Lung (tissue), 11 donors: ENCODE measurements at regions not wholly inside any gene's neighbourhood (a gene's known extent, or its start where the extent isn't known, plus 50 kb on each side); places are given as distances from the start of the nearest gene placed in this dataset.
A peak's percentile ranks its signal among the peaks of the same experiment; 100 is the strongest.

Experiments
- ATAC-seq: fragments of 200-7000 bp; cut with Tn5 transposase; one replicate; pipeline ENCODE4 v1.9.1; 2020; ENCODE audit warnings: moderate number of reproducible peaks; ENCODE audit not compliant: insufficient read depth, low FRiP score
- DNase-seq, 3 donors: peaks; one replicate each; pipeline ENCODE4 v3.0.0-alpha.2; 2013 to 2017
- H3K27ac ChIP-seq, 2 donors: one replicate each; pipeline ENCODE4 v1.5.1; 2013; ENCODE audit warnings: mild to moderate bottlenecking in 2 of 2, moderate library complexity in 2 of 2, control low read depth in 1 of 2, inconsistent platforms in 1 of 2, low read depth in 1 of 2, low read length in 1 of 2
- H3K27me3 ChIP-seq, 3 donors: one replicate each; pipeline ENCODE4 v1.5.1; 2013; ENCODE audit warnings: low read length in 2 of 3; ENCODE audit not compliant: control insufficient read depth in 3 of 3, insufficient read depth in 3 of 3
- H3K36me3 ChIP-seq, 4 donors: one replicate each; pipeline ENCODE4 v1.5.1; 2013; ENCODE audit warnings: low read length in 4 of 4, mild to moderate bottlenecking in 1 of 4, moderate library complexity in 1 of 4; ENCODE audit not compliant: control insufficient read depth in 4 of 4, insufficient read depth in 4 of 4
- H3K4me1 ChIP-seq, 5 donors: one replicate each; pipeline ENCODE4 v1.5.1; 2013; ENCODE audit warnings: low read length in 5 of 5, mild to moderate bottlenecking in 2 of 5, moderate library complexity in 1 of 5; ENCODE audit not compliant: control insufficient read depth in 5 of 5, insufficient read depth in 5 of 5
- H3K4me3 ChIP-seq: one replicate; pipeline ENCODE4 v1.5.1; 2013; ENCODE audit warnings: mild to moderate bottlenecking, control low read depth, moderate library complexity
- H3K9ac ChIP-seq, 2 donors: one replicate each; pipeline ENCODE4 v1.5.1; 2013; ENCODE audit warnings: low read length in 2 of 2, control low read depth in 1 of 2; ENCODE audit not compliant: insufficient read depth in 1 of 2
- H3K9me3 ChIP-seq, 4 donors: one replicate each; pipeline ENCODE4 v1.5.1; 2013; ENCODE audit warnings: low read length in 3 of 4, mild to moderate bottlenecking in 1 of 4, moderate library complexity in 1 of 4; ENCODE audit not compliant: control insufficient read depth in 4 of 4, insufficient read depth in 3 of 4
- CTCF ChIP-seq: IDR thresholded peaks from 2 replicates; pipeline ENCODE4 v1.5.1; 2012; ENCODE audit warnings: mild to moderate bottlenecking; ENCODE audit errors: control extremely low read depth, extremely low read depth
- WGBS, 2 donors: extraction: QIAGEN DNeasy Blood & Tissue Kit; methylation state at CpG; one replicate each; pipeline ENCODE4 v1.1.7; 2013; 5-methylcytosine and 5-hydroxymethylcytosine counted together
- donor health status: control.
- donor health status: control.
- donor health status: Bipolar disorder and iron deficiency.
- donor health status: healthy.
- donor health status: DM: yes; HTN: yes; CAD: no.

GRCh38 chr16:65657556-65657955 lies 535.7 kb upstream of the CDH11 start:
- no peaks in the 10 kb centered on the region for H3K27me3 ChIP-seq
- DNase-seq: no peak
- H3K4me1 ChIP-seq: peaks cover 0 to 47% (median 14%) of the 10 kb centered on the region in 5 donors
- no peak overlapping the region for H3K27ac ChIP-seq
- no peak overlapping the region for H3K9ac ChIP-seq
- no peak for TF ChIP-seq CTCF
- 83 to 96% methylated on average over 1 of the region's 1 CpG for WGBS, 2 donors
- H3K4me3 ChIP-seq: no peak overlapping the region
- peaks cover 0 to 3% (median 0%) of the 10 kb centered on the region in 4 donors for H3K9me3 ChIP-seq
- no peak for ATAC-seq
- no peaks in the 10 kb centered on the region for H3K36me3 ChIP-seq

- ATAC-seq: no peak
- no peak overlapping the region for H3K9ac ChIP-seq
- H3K4me3 ChIP-seq: no peak overlapping the region
- no peaks in the 10 kb centered on the region for H3K27me3 ChIP-seq
- peak; percentile 80 to 93 (median 88) for DNase-seq
- TF ChIP-seq CTCF: no peak
- H3K27ac ChIP-seq: no peak overlapping the region
- 29 to 38% methylated on average over 6 of the region's 6 CpGs for WGBS, 2 donors
- H3K4me1 ChIP-seq: peaks cover 0 to 47% (median 14%) of the 10 kb centered on the region in 5 donors
- H3K36me3 ChIP-seq: no peaks in the 10 kb centered on the region
- H3K9me3 ChIP-seq: peaks cover 0 to 3% (median 0%) of the 10 kb centered on the region in 4 donors
Measured at GRCh38 chr16:65657071-65657494, 535.2 kb upstream of the CDH11 start.

GRCh38 chr16:65655802-65656201 lies 533.9 kb upstream of the CDH11 start:
- H3K36me3 ChIP-seq: no peaks in the 10 kb centered on the region
- no peak overlapping the region for H3K9ac ChIP-seq
- DNase-seq (no peak), ATAC-seq (no peak)
- H3K27ac ChIP-seq: no peak overlapping the region
- H3K9me3 ChIP-seq: peaks cover 0 to 3% (median 0%) of the 10 kb centered on the region in 4 donors
- peaks cover 0 to 2% (median 0%) of the 10 kb centered on the region in 3 donors for H3K27me3 ChIP-seq
- WGBS, 2 donors: 61 to 64% methylated on average over 3 of the region's 3 CpGs
- H3K4me3 ChIP-seq: no peak overlapping the region
- H3K4me1 ChIP-seq: peaks cover 0 to 47% (median 14%) of the 10 kb centered on the region in 5 donors
- TF ChIP-seq CTCF: no peak

GRCh38 chr16:65648101-65648500 lies 526.2 kb upstream of the CDH11 start:
- peaks cover 0 to 16% (median 0%) of the 10 kb centered on the region in 5 donors for H3K4me1 ChIP-seq
- peaks cover 0 to 2% (median 0%) of the 10 kb centered on the region in 3 donors for H3K27me3 ChIP-seq
- no peak for TF ChIP-seq CTCF
- H3K9me3 ChIP-seq: no peaks in the 10 kb centered on the region
- H3K27ac ChIP-seq: no peak overlapping the region
- no peak for ATAC-seq
- H3K4me3 ChIP-seq: no peak overlapping the region
- H3K9ac ChIP-seq: no peak overlapping the region
- peak in 1 of 3 donors; percentile 78 for DNase-seq
- H3K36me3 ChIP-seq: no peaks in the 10 kb centered on the region
- 90 to 91% methylated on average over 5 of the region's 5 CpGs for WGBS, 2 donors
